ENCODE measurements at regions not wholly inside any gene's neighbourhood (a gene's known extent, or its start where the extent isn't known, plus 50 kb on each side); places are given as distances from the start of the nearest gene placed in this dataset.

DNA sequence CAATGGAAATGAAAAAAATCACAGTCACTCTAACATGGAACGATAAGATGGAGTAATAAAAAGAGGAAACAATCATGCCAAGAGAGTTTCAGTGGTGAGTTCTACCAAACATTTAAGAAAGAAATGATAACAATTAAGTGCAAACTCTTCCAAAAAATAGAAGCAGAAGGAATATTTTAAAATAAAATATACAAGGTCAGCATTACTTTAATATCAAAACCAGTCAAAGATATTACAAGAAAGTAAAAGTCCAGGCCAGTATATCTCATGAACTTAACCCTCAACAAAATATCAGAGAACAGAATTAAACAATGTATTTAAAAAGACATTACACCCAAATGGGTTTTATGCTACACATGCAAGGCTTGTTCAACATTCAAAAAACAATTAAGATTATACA, 829.4 kb downstream of the TRIB2 start:
- Mint-ChIP-seq H3K36me3 (ENCODE audit: low read depth) (no peaks in the 10 kb centered on the region), H3K4me1 (ENCODE audit: low read depth) (no peaks in the 10 kb centered on the region)

DNA sequence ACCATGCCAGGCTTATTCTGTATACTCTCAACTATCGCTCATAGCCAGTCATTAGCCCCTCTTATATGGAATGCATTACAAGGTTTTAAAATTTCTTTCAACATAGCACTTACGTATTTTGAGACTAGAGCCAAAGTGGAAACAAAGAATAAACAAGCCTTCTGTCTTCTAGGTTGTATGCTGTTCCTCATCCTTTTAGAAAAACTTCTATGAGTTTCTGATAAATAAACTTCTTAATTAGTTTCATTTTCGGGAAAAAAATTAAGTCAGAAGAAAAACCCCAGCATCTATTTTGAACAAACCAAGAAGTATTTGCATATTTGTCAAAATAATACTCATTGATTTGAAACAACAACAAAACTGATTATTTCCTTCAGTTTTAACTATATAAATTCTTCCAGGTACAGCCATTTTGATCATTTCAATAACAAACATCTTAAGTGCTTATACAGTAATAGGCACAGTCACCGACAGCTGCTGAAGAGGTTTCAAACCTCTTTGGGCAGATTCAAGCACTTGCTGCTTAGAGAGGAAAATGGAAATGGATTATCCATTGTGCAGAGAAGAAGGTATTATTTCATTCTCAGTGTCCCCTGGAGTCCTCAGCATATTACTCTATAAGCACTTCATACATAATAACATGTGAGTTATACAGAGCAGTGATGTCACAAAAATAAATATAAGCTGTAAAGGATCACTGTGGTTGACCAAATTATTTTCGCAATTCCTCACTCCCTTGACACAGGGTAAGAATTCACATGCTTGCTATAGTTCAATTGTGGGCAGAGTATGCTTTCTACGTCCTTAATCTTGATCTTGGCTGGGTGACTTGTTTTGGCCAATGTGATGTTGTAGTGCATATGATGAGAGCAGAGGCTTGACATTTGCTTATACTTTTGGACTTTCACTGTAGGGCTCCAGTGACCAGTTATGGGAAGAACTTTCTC, 833.8 kb downstream of the TRIB2 start:
- Mint-ChIP-seq H3K4me3 (no peak overlapping the region), H3K9me3 (no peaks in the 10 kb centered on the region), H3K4me1 (ENCODE audit: low read depth) (no peaks in the 10 kb centered on the region), H3K36me3 (ENCODE audit: low read depth) (no peaks in the 10 kb centered on the region), H3K27me3 (ENCODE audit: low read depth) (no peaks in the 10 kb centered on the region), H3K27ac (no peak overlapping the region)

More for the DNA sequence above, 829.4 kb downstream of the TRIB2 start:
- no peaks in the 10 kb centered on the region for H3K9me3 Mint-ChIP-seq
- no peak overlapping the region for H3K27ac Mint-ChIP-seq
- H3K27me3 Mint-ChIP-seq (ENCODE audit: low read depth) = no peaks in the 10 kb centered on the region
- H3K4me3 Mint-ChIP-seq = no peak overlapping the region

DNA sequence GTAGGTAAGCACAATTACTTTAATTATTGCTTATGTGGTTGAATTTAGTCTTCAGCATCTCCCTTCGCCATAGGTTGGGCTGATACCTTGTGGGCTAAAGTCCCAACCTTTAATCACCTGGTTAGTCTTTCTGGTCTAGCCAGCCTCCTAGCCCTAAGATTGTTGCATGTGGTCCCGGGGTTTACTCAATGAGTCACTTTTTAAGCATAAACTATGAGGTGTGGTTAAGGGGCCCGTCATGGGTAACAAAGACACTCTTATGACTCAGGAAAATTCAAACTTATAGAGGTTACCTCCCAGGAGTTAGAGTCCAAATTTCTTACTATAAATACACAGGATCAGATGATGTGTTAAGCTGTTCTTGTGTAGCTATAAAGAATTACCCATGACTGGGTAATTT, 841.6 kb downstream of the TRIB2 start:
- H3K27ac Mint-ChIP-seq = no peak overlapping the region
- H3K9me3 Mint-ChIP-seq = no peaks in the 10 kb centered on the region
- H3K4me1 Mint-ChIP-seq (ENCODE audit: low read depth) = no peaks in the 10 kb centered on the region
- H3K4me3 Mint-ChIP-seq = no peak overlapping the region
- H3K36me3 Mint-ChIP-seq (ENCODE audit: low read depth) = no peaks in the 10 kb centered on the region
- no peaks in the 10 kb centered on the region for H3K27me3 Mint-ChIP-seq (ENCODE audit: low read depth)

DNA sequence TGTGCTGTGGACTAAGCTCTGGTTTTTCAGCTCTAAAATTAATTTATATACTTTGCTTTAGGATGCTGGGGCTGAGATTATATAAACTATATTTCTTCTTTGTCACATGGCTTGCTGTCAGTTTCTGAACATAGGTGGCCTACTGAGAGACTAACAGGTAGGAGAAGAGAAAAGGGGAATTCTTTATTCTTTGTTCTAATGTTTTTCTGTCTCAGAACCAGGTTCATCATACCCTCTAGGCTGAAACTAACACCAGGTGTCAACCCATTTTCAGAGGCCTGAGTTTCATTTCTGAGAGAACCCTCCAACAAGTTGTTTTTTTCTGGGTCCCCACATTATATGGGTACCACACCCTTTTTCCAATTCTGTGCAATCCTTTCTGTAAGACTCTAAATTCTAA, 843.6 kb downstream of the TRIB2 start:
- no peaks in the 10 kb centered on the region for H3K36me3 Mint-ChIP-seq (ENCODE audit: low read depth)

DNA sequence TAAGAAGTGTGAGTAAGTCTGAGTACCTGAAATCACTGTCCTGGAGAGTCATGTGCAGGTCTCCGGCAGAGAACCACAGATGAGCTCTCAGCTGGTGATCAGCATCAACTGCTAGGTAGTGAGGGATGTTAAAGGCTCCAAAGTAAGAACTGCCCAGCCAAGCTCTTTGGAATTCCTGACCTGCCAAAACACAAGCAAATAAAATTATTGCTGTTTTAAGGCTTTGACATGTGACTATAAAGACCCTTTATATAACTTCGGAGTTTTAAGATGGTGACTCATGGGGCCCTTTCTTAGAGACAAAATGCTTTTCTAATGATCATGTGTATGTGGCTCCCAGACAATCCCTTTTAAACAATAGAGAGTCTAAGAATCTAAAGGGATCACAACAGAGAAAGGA, 855.7 kb downstream of the TRIB2 start:
- Mint-ChIP-seq H3K9me3 (no peaks in the 10 kb centered on the region), H3K4me3 (no peak overlapping the region), H3K4me1 (ENCODE audit: low read depth) (no peaks in the 10 kb centered on the region), H3K27me3 (ENCODE audit: low read depth) (no peaks in the 10 kb centered on the region), H3K27ac (no peak overlapping the region), H3K36me3 (ENCODE audit: low read depth) (no peaks in the 10 kb centered on the region)

More for the DNA sequence above, 843.6 kb downstream of the TRIB2 start:
- Mint-ChIP-seq H3K27ac (no peak overlapping the region), H3K9me3 (no peaks in the 10 kb centered on the region), H3K4me1 (ENCODE audit: low read depth) (no peaks in the 10 kb centered on the region), H3K27me3 (ENCODE audit: low read depth) (no peaks in the 10 kb centered on the region), H3K4me3 (no peak overlapping the region)

DNA sequence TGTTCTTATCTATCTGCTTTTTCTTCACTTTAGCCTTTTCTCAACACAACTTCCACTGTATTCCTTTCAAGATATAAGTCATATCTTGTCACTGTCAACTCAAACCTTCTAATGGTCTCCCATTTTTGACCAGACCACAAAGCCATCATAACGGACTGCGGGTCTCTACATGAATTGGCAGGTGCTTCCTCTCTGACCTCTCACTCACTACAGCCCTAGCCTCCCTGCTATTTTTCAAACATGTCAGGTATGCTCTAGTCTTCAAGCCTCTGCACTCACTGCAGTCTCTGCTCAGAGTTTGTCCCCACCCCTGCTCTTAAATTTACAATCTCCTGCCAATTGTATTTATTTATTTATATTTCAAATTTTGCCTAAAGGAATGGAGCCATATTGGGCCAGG, 858.1 kb downstream of the TRIB2 start:
- H3K4me1 Mint-ChIP-seq (ENCODE audit: low read depth) = no peaks in the 10 kb centered on the region
- no peaks in the 10 kb centered on the region for H3K36me3 Mint-ChIP-seq (ENCODE audit: low read depth)
- no peak overlapping the region for H3K27ac Mint-ChIP-seq
- H3K4me3 Mint-ChIP-seq = no peak overlapping the region
- no peaks in the 10 kb centered on the region for H3K9me3 Mint-ChIP-seq
- H3K27me3 Mint-ChIP-seq (ENCODE audit: low read depth) = no peaks in the 10 kb centered on the region

DNA sequence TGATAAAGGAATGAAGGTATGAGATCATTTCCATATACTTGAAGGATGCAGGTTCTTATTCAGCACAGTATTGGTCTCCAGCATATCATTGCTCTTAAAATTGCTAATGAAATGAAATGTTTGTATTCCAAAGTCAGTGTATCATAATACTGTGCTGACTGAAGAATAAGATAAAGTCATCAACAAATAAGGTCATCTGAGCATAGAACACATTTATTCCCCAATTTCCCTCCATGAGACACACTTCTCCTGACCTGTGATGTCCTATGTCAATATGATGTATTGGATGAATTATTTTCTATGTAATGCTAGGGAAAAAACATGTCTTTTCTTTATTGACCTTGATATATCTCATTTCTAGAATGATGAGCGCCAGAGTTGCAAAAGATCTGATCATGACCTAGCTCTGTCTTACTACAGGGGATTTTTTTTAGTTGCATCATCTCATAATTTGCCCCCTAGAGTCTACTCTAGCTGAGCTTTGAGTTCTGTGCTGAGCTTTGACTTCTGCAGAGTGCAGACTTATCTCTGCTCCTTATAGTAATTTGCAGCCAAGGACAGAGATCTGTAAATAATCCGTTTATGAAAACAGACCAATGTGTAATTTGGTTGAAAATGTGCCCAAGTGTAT, 859.8 kb downstream of the TRIB2 start:
- no peaks in the 10 kb centered on the region for H3K9me3 Mint-ChIP-seq
- H3K27me3 Mint-ChIP-seq (ENCODE audit: low read depth) = no peaks in the 10 kb centered on the region
- no peaks in the 10 kb centered on the region for H3K36me3 Mint-ChIP-seq (ENCODE audit: low read depth)
- no peaks in the 10 kb centered on the region for H3K4me1 Mint-ChIP-seq (ENCODE audit: low read depth)
- H3K27ac Mint-ChIP-seq = no peak overlapping the region
- H3K4me3 Mint-ChIP-seq = no peak overlapping the region

DNA sequence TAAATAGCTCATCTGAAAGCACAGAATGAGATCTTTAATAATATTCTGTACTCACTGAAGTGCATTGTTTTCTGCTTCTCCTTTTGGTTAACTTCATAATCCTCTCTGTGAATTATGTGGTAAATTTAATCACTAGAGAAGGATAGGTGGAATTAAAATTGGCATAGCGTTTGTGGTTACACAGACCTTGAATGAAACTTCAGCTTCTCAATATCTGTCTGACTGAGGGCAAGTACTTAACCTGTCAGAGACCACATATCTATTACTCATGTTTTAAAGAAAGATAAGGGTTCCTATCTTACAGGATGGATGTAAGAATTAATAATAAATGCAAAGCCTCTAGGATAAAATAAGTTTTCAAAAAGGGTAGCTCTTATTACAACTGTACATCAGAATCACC, 861.8 kb downstream of the TRIB2 start:
- Mint-ChIP-seq H3K4me1 (ENCODE audit: low read depth) (no peaks in the 10 kb centered on the region), H3K9me3 (no peaks in the 10 kb centered on the region), H3K4me3 (no peak overlapping the region), H3K27me3 (ENCODE audit: low read depth) (no peaks in the 10 kb centered on the region), H3K36me3 (ENCODE audit: low read depth) (no peaks in the 10 kb centered on the region), H3K27ac (no peak overlapping the region)

DNA sequence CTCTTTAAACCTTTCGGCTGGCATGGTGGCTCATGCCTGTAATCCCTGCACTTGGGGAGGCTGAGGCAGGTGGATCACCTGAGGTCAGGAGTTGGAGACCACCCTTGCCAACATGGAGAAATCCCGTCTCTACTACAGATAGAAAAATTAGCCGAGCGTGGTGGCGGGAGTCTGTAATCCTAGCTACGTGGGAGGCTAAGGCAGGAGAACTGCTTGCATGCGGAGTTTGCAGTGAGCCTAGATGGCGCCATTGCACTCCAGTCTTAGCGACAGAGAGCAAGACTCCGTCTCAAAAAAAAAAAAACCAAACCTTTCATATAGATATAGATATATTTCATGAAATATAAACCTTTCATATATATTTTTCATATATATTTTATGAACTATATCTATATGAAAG, 864.7 kb downstream of the TRIB2 start:
- Mint-ChIP-seq H3K9me3 (no peaks in the 10 kb centered on the region), H3K27ac (no peak overlapping the region), H3K36me3 (ENCODE audit: low read depth) (no peaks in the 10 kb centered on the region), H3K4me1 (ENCODE audit: low read depth) (no peaks in the 10 kb centered on the region), H3K27me3 (ENCODE audit: low read depth) (no peaks in the 10 kb centered on the region), H3K4me3 (no peak overlapping the region)

DNA sequence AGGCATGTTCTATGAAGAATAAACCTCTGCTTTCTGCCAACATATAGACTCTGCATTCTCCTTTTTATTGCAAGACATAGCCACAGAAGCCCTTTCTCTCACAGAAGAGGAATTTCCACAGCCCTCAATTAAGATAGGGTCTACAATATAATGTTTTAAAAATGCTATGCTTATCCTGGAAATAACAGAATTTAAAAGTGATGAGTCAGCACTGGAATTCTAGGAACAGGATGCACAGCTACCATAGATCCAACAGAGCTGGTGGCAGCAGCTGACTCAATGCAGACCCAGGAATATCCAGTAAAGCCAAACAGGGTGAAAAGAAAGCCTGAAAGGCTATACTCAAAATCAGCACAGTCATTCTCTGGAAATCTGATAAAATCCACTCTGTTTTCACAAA, 866.9 kb downstream of the TRIB2 start:
- Mint-ChIP-seq H3K36me3 (ENCODE audit: low read depth) (no peaks in the 10 kb centered on the region), H3K27ac (no peak overlapping the region), H3K4me1 (ENCODE audit: low read depth) (no peaks in the 10 kb centered on the region), H3K9me3 (no peaks in the 10 kb centered on the region), H3K27me3 (ENCODE audit: low read depth) (no peaks in the 10 kb centered on the region), H3K4me3 (no peak overlapping the region)

DNA sequence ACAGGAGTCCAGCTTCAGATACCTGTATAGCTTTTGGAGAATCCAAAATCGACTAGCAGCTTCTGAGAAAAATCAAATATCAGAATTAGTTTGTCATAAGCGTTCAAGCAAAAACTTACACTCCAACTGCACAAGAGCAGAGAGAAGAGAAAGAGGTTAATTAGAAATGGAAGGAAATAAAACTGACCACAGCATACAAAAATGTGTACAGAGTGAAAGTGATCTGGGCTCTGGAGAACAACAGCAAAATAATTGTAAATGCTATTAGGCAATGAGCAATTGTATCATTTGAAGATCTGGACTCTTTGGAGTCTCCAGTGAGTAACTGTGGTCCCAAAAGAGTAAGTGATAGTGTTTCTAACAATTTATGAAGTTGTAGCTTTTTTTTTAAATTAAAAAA, 867.3 kb downstream of the TRIB2 start:
- Mint-ChIP-seq H3K27me3 (ENCODE audit: low read depth) (no peaks in the 10 kb centered on the region), H3K36me3 (ENCODE audit: low read depth) (no peaks in the 10 kb centered on the region), H3K4me3 (no peak overlapping the region), H3K4me1 (ENCODE audit: low read depth) (no peaks in the 10 kb centered on the region), H3K9me3 (no peaks in the 10 kb centered on the region), H3K27ac (no peak overlapping the region)

DNA sequence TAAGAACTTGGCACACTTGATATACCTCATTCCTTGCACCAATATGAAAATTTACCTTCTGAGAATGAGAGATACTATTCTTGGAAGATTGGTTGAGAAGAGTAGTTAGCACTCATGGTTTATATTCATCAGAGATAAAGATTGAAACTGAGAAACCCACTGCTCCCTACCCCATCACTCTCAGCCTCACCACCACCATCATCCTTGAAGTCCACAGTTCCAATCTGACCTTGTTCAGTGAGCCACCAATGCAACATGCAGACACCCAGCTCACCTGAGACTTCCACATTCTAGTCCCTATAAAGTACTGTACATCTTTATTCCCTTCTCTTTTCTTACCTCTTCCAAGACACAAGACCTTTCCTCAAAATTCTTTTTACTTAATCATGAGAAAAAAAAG, 869.0 kb downstream of the TRIB2 start:
- Mint-ChIP-seq H3K36me3 (ENCODE audit: low read depth) (no peaks in the 10 kb centered on the region), H3K4me1 (ENCODE audit: low read depth) (no peaks in the 10 kb centered on the region), H3K9me3 (no peaks in the 10 kb centered on the region), H3K4me3 (no peak overlapping the region), H3K27me3 (ENCODE audit: low read depth) (no peaks in the 10 kb centered on the region), H3K27ac (no peak overlapping the region)

DNA sequence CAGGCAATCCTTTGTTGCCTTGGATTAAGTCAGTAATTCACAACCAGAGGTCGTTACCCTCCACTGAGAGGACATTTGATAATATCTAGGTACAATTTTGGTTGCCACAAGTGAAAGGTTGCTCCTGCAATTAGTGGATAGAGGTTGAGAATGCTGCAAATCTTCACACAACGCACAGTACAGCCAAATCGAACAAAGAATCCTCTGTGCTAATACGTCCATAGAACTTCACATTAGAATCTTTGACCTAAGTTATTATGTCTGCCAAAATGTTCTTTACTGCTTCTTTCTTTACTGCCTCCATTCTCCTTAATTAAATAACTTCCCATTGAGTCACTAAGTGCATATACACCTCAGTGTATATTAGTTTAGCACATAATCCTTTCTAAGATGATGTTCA, 879.5 kb downstream of the TRIB2 start:
- H3K9me3 Mint-ChIP-seq = peaks cover 7% of the 10 kb centered on the region
- H3K36me3 Mint-ChIP-seq (ENCODE audit: low read depth) = no peaks in the 10 kb centered on the region
- no peaks in the 10 kb centered on the region for H3K27me3 Mint-ChIP-seq (ENCODE audit: low read depth)
- no peak overlapping the region for H3K27ac Mint-ChIP-seq
- H3K4me1 Mint-ChIP-seq (ENCODE audit: low read depth) = no peaks in the 10 kb centered on the region
- no peak overlapping the region for H3K4me3 Mint-ChIP-seq

DNA sequence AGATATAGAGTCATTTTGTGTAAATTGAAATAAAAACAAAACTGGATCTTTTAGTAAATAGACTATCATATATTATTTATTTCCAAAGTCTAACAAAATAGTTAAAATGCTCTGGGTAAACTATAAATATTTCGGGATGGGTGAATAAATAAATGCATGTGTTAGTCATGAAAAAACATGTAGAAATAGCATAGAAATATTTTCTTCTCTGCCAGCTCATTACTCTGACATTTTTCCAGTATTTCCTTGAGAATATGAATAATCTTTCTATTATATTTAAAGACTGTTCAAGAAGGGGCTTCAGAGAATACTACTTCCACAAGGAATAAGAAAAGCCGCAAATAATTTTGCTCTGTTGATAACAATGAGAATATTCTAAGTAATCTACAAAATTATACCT, 880.4 kb downstream of the TRIB2 start:
- Mint-ChIP-seq H3K27me3 (ENCODE audit: low read depth) (no peaks in the 10 kb centered on the region), H3K9me3 (peaks cover 7% of the 10 kb centered on the region), H3K36me3 (ENCODE audit: low read depth) (no peaks in the 10 kb centered on the region), H3K27ac (no peak overlapping the region), H3K4me1 (ENCODE audit: low read depth) (no peaks in the 10 kb centered on the region), H3K4me3 (no peak overlapping the region)

DNA sequence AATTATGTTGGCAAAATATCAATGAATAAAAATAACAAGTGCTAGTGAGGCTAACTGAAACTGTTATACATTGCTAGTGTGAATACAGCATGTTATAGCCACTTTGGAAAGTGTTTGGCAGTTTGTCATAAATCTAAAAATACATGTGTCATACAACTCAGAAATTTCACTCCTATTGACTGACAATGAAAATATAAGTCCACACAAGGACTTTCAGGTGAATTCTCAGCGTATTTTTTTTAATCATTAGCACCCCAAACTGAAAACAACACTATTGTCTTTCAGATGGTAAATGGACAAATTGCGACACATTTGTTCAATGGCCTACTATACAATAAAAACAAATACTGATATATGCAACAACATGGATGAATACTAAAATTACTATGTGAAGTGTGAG, 884.8 kb downstream of the TRIB2 start:
- Mint-ChIP-seq H3K4me3 (no peak overlapping the region), H3K9me3 (no peaks in the 10 kb centered on the region), H3K27ac (no peak overlapping the region), H3K36me3 (ENCODE audit: low read depth) (no peaks in the 10 kb centered on the region), H3K4me1 (ENCODE audit: low read depth) (no peaks in the 10 kb centered on the region), H3K27me3 (ENCODE audit: low read depth) (no peaks in the 10 kb centered on the region)

Measured in T-helper 1 cell treated with Interleukin-12 subunit alpha and Interleukin-12 subunit beta and Interleukin-4 antibody, amounts not matched to agents 30 μg/mL and 1 μg/mL, for 36 hours (primary cell).